DOHH2 (cell line): ENCODE measurements at regions not wholly inside any gene's neighbourhood (a gene's known extent, or its start where the extent isn't known, plus 50 kb on each side); places are given as distances from the start of the nearest gene placed in this dataset.

Experiments
- CTCF ChIP-seq: fragments of 200-600 bp; sonication (generic); IDR thresholded peaks from one replicate; pipeline ENCODE4 v1.5.1; 2014; ENCODE audit warnings: antibody characterized with exemption, mild to moderate bottlenecking, low read depth, low read length; ENCODE audit not compliant: poor library complexity, severe bottlenecking
- EZH2phosphoT487 ChIP-seq: fragments of 200-600 bp; sonication (generic); IDR thresholded peaks from 2 replicates; pipeline ENCODE4 v1.6.1; 2017; ENCODE audit warnings: borderline replicate concordance, mild to moderate bottlenecking, antibody characterized with exemption, low read length, moderate library complexity, mixed read lengths

GRCh38 chr12:114774197-114774596 is 90.2 kb upstream of the TBX3 start:
- TF ChIP-seq CTCF (no peak), EZH2phosphoT487 (no peak)
